Liver (tissue), 8 donors: ENCODE measurements at regions not wholly inside any gene's neighbourhood (a gene's known extent, or its start where the extent isn't known, plus 50 kb on each side); places are given as distances from the start of the nearest gene placed in this dataset.

ENCODE experiments used
- DNase-seq: peaks from one replicate; pipeline ENCODE4 v3.0.0-alpha.2; 2017; ENCODE audit warnings: low spot score
- H3K27ac ChIP-seq, 2 donors: one replicate each; pipeline ENCODE4 v1.7.0; 2013; ENCODE audit warnings: inconsistent platforms in 2 of 2, low read length in 2 of 2, control low read depth in 1 of 2, low read depth in 1 of 2, mild to moderate bottlenecking in 1 of 2
- H3K27me3 ChIP-seq, 4 donors: one replicate each; pipeline versions ENCODE4 v1.6.1 to v1.7.0; 2013; ENCODE audit warnings: low read length in 3 of 4, inconsistent platforms in 1 of 4, mild to moderate bottlenecking in 1 of 4, moderate library complexity in 1 of 4; ENCODE audit not compliant: control insufficient read depth in 4 of 4, insufficient read depth in 4 of 4
- H3K36me3 ChIP-seq, 4 donors: one replicate each; pipeline versions ENCODE4 v1.6.1 to v1.7.0; 2013; ENCODE audit warnings: low read length in 3 of 4, mild to moderate bottlenecking in 3 of 4, low read depth in 1 of 4, moderate library complexity in 1 of 4; ENCODE audit not compliant: control insufficient read depth in 4 of 4, insufficient read depth in 3 of 4
- H3K4me1 ChIP-seq, 4 donors: one replicate each; pipeline versions ENCODE4 v1.6.1 to v1.7.0; 2013; ENCODE audit warnings: low read length in 3 of 4, mild to moderate bottlenecking in 3 of 4, moderate library complexity in 1 of 4; ENCODE audit not compliant: control insufficient read depth in 4 of 4, insufficient read depth in 4 of 4
- H3K4me3 ChIP-seq, 3 donors: one replicate each; pipeline versions ENCODE4 v1.6.1 to v1.7.0; 2013; ENCODE audit warnings: low read length in 3 of 3, control low read depth in 1 of 3, low read depth in 1 of 3, mild to moderate bottlenecking in 1 of 3
- H3K9ac ChIP-seq, 2 donors: one replicate each; pipeline ENCODE4 v1.7.0; 2013; ENCODE audit warnings: low read length in 2 of 2, mild to moderate bottlenecking in 2 of 2, moderate library complexity in 2 of 2, control low read depth in 1 of 2, low read depth in 1 of 2
- H3K9me3 ChIP-seq, 4 donors: one replicate each; pipeline versions ENCODE4 v1.6.1 to v1.7.0; 2013; ENCODE audit warnings: low read length in 3 of 4; ENCODE audit not compliant: control insufficient read depth in 4 of 4
- EGR1 ChIP-seq, 2 donors: IDR thresholded peaks; 2 replicates each; pipeline ENCODE4 v1.6.1; 2016 to 2018; ENCODE audit warnings: antibody characterized with exemption in 2 of 2, low read depth in 2 of 2
- FOXA2 ChIP-seq: IDR thresholded peaks from 2 replicates; pipeline ENCODE4 v1.6.1; 2016; ENCODE audit warnings: antibody characterized with exemption
- GABPA ChIP-seq, 2 donors: IDR thresholded peaks in 1 of 2; conservative IDR thresholded peaks in 1 of 2; 2 replicates each; pipeline ENCODE4 v1.6.1; 2016; ENCODE audit warnings: antibody characterized with exemption in 2 of 2, mild to moderate bottlenecking in 1 of 2, moderate library complexity in 1 of 2
- HNF4A ChIP-seq, 2 donors: conservative IDR thresholded peaks; 2 replicates each; pipeline ENCODE4 v1.6.1; 2016; ENCODE audit warnings: antibody characterized with exemption in 2 of 2, mild to moderate bottlenecking in 2 of 2
- HNF4G ChIP-seq: IDR thresholded peaks from 2 replicates; pipeline ENCODE4 v1.6.1; 2016; ENCODE audit warnings: antibody characterized with exemption
- JUND ChIP-seq, 2 donors: IDR thresholded peaks; 2 replicates each; pipeline ENCODE4 v1.6.1; 2016; ENCODE audit warnings: antibody characterized with exemption in 2 of 2
- NR2F2 ChIP-seq: IDR thresholded peaks from 2 replicates; pipeline ENCODE4 v1.6.1; 2016; ENCODE audit warnings: antibody characterized with exemption
- RXRA ChIP-seq, 2 donors: IDR thresholded peaks; 2 replicates each; pipeline ENCODE4 v1.6.1; 2017 to 2018; ENCODE audit warnings: antibody characterized with exemption in 2 of 2, mild to moderate bottlenecking in 1 of 2
- SP1 ChIP-seq: IDR thresholded peaks from 2 replicates; pipeline ENCODE4 v1.6.1; 2018; ENCODE audit warnings: antibody characterized with exemption, mild to moderate bottlenecking
- TAF1 ChIP-seq: conservative IDR thresholded peaks from 2 replicates; pipeline ENCODE4 v1.6.1; 2016; ENCODE audit warnings: antibody characterized with exemption, mild to moderate bottlenecking
- YY1 ChIP-seq: IDR thresholded peaks from 2 replicates; pipeline ENCODE4 v1.6.1; 2016; ENCODE audit warnings: antibody characterized with exemption, mild to moderate bottlenecking
- WGBS: extraction: QIAGEN DNeasy Blood & Tissue Kit; methylation state at CpG from one replicate; pipeline ENCODE4 v1.1.7; 2013; 5-methylcytosine and 5-hydroxymethylcytosine counted together
- TF ChIP-seq, protein P1 (sequence below): IDR thresholded peaks from 2 replicates; pipeline ENCODE4 v1.6.1; 2016; ENCODE audit warnings: antibody characterized with exemption
- TF ChIP-seq, protein P2 (sequence below): IDR thresholded peaks from 2 replicates; pipeline ENCODE4 v1.6.1; 2016; ENCODE audit warnings: antibody characterized with exemption
- TF ChIP-seq, protein P3 (sequence below): IDR thresholded peaks from 2 replicates; pipeline ENCODE4 v1.6.1; 2016; ENCODE audit warnings: antibody characterized with exemption, mild to moderate bottlenecking
- TF ChIP-seq, protein P4 (sequence below): IDR thresholded peaks from 2 replicates; pipeline ENCODE4 v1.6.1; 2016; ENCODE audit warnings: antibody characterized with exemption
- TF ChIP-seq, protein P5 (sequence below): fragments of 150-350 bp; IDR thresholded peaks from 2 replicates; pipeline ENCODE4 v1.5.1; 2017; ENCODE audit warnings: improper control_type of control experiment, low read depth, low read length; ENCODE audit not compliant: missing input control
- donor health status: healthy.
- donor health status: healthy.
- donor health status: healthy.
- donor health status: healthy.
- donor health status: healthy.

DNA sequence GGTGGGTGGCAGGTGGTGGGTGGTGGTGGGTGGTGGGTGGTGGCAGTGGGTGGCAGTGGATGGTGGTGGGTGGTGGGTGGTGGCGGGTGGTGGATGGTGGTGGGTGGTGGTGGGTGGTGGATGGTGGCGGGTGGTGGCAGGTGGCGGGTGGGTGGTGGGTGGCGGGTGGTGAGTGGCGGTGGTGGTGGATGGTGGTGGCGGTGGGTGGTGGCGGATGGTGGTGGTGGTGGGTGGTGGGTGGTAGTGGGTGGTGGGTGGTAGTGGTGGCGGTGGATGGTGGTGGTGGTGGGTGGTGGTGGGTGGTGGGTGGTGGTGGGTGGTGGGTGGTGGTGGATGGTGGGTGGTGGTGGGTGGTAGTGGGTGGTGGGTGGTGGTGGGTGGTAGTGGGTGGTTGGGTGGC lies 423.8 kb upstream of the PSMD7 start:
- TF ChIP-seq JUND (IDR thresholded peaks at IDR 0.05) (no peak), HNF4A (conservative IDR thresholded peaks at IDR 0.05) (no peak), GABPA (IDR thresholded peaks at IDR 0.05 in 1 of 2, conservative IDR thresholded peaks at IDR 0.05 in 1 of 2) (no peak), YY1 (no peak), HNF4G (no peak), NR2F2 (no peak), EGR1 (IDR thresholded peaks at IDR 0.05; ENCODE audit: low read depth in 2 of 2) (no peak), SP1 (no peak), TAF1 (no peak), RXRA (IDR thresholded peaks at IDR 0.05) (no peak), FOXA2 (no peak)
- TF ChIP-seq, protein P1, sequence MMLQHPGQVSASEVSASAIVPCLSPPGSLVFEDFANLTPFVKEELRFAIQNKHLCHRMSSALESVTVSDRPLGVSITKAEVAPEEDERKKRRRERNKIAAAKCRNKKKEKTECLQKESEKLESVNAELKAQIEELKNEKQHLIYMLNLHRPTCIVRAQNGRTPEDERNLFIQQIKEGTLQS = no peak
- TF ChIP-seq, protein P2, sequence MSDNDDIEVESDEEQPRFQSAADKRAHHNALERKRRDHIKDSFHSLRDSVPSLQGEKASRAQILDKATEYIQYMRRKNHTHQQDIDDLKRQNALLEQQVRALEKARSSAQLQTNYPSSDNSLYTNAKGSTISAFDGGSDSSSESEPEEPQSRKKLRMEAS = no peak
- TF ChIP-seq, protein P3, sequence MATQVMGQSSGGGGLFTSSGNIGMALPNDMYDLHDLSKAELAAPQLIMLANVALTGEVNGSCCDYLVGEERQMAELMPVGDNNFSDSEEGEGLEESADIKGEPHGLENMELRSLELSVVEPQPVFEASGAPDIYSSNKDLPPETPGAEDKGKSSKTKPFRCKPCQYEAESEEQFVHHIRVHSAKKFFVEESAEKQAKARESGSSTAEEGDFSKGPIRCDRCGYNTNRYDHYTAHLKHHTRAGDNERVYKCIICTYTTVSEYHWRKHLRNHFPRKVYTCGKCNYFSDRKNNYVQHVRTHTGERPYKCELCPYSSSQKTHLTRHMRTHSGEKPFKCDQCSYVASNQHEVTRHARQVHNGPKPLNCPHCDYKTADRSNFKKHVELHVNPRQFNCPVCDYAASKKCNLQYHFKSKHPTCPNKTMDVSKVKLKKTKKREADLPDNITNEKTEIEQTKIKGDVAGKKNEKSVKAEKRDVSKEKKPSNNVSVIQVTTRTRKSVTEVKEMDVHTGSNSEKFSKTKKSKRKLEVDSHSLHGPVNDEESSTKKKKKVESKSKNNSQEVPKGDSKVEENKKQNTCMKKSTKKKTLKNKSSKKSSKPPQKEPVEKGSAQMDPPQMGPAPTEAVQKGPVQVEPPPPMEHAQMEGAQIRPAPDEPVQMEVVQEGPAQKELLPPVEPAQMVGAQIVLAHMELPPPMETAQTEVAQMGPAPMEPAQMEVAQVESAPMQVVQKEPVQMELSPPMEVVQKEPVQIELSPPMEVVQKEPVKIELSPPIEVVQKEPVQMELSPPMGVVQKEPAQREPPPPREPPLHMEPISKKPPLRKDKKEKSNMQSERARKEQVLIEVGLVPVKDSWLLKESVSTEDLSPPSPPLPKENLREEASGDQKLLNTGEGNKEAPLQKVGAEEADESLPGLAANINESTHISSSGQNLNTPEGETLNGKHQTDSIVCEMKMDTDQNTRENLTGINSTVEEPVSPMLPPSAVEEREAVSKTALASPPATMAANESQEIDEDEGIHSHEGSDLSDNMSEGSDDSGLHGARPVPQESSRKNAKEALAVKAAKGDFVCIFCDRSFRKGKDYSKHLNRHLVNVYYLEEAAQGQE = no peak
- TF ChIP-seq, protein P4, sequence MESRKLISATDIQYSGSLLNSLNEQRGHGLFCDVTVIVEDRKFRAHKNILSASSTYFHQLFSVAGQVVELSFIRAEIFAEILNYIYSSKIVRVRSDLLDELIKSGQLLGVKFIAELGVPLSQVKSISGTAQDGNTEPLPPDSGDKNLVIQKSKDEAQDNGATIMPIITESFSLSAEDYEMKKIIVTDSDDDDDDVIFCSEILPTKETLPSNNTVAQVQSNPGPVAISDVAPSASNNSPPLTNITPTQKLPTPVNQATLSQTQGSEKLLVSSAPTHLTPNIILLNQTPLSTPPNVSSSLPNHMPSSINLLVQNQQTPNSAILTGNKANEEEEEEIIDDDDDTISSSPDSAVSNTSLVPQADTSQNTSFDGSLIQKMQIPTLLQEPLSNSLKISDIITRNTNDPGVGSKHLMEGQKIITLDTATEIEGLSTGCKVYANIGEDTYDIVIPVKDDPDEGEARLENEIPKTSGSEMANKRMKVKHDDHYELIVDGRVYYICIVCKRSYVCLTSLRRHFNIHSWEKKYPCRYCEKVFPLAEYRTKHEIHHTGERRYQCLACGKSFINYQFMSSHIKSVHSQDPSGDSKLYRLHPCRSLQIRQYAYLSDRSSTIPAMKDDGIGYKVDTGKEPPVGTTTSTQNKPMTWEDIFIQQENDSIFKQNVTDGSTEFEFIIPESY = no peak
- TF ChIP-seq, protein P5, sequence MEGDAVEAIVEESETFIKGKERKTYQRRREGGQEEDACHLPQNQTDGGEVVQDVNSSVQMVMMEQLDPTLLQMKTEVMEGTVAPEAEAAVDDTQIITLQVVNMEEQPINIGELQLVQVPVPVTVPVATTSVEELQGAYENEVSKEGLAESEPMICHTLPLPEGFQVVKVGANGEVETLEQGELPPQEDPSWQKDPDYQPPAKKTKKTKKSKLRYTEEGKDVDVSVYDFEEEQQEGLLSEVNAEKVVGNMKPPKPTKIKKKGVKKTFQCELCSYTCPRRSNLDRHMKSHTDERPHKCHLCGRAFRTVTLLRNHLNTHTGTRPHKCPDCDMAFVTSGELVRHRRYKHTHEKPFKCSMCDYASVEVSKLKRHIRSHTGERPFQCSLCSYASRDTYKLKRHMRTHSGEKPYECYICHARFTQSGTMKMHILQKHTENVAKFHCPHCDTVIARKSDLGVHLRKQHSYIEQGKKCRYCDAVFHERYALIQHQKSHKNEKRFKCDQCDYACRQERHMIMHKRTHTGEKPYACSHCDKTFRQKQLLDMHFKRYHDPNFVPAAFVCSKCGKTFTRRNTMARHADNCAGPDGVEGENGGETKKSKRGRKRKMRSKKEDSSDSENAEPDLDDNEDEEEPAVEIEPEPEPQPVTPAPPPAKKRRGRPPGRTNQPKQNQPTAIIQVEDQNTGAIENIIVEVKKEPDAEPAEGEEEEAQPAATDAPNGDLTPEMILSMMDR = no peak
- DNase-seq = no peak

More for the DNA sequence above, 423.8 kb upstream of the PSMD7 start:
- no peak overlapping the region for H3K9ac ChIP-seq
- WGBS = 100% methylated on average over 1 of the region's 8 CpGs
- no peak overlapping the region for H3K4me3 ChIP-seq
- H3K4me1 ChIP-seq = no peaks in the 10 kb centered on the region
- H3K27ac ChIP-seq = no peak overlapping the region
- peaks cover 0 to 4% (median 0%) of the 10 kb centered on the region in 4 donors for H3K27me3 ChIP-seq
- H3K36me3 ChIP-seq = no peaks in the 10 kb centered on the region
- no peaks in the 10 kb centered on the region for H3K9me3 ChIP-seq
